ENCODE measurements at regions not wholly inside any gene's neighbourhood (a gene's known extent, or its start where the extent isn't known, plus 50 kb on each side); places are given as distances from the start of the nearest gene placed in this dataset.

GRCh38 chr4:96993560-96993959 is 1149.7 kb downstream of the STPG2 start:
- H3K9me3 ChIP-seq: no peaks in the 10 kb centered on the region
- no peak overlapping the region for H3K27ac ChIP-seq
- H3K4me1 ChIP-seq: no peaks in the 10 kb centered on the region
- no peaks in the 10 kb centered on the region for H3K27me3 ChIP-seq
- H3K36me3 ChIP-seq (replicated peaks in 1 of 2; ENCODE audit: insufficient read depth in 1 of 2, low read depth in 2 of 2): no peaks in the 10 kb centered on the region
- ATAC-seq: no peak
- WGBS, 2 donors: 42 to 57% methylated on average over 3 of the region's 3 CpGs
- no peak for DNase-seq
- intact Hi-C loops (cut with DNase I): no loop called here
- TF ChIP-seq POLR2A (IDR thresholded peaks at IDR 0.05): no peak
- TF ChIP-seq, protein P1, sequence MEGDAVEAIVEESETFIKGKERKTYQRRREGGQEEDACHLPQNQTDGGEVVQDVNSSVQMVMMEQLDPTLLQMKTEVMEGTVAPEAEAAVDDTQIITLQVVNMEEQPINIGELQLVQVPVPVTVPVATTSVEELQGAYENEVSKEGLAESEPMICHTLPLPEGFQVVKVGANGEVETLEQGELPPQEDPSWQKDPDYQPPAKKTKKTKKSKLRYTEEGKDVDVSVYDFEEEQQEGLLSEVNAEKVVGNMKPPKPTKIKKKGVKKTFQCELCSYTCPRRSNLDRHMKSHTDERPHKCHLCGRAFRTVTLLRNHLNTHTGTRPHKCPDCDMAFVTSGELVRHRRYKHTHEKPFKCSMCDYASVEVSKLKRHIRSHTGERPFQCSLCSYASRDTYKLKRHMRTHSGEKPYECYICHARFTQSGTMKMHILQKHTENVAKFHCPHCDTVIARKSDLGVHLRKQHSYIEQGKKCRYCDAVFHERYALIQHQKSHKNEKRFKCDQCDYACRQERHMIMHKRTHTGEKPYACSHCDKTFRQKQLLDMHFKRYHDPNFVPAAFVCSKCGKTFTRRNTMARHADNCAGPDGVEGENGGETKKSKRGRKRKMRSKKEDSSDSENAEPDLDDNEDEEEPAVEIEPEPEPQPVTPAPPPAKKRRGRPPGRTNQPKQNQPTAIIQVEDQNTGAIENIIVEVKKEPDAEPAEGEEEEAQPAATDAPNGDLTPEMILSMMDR (IDR thresholded peaks at IDR 0.05): no peak
- H3K4me3 ChIP-seq: no peak overlapping the region

- no peak for TF ChIP-seq POLR2A (IDR thresholded peaks at IDR 0.05)
- TF ChIP-seq, protein P1 (IDR thresholded peaks at IDR 0.05): no peak
- no peak overlapping the region for H3K4me3 ChIP-seq
- H3K4me1 ChIP-seq: no peaks in the 10 kb centered on the region
- no peaks in the 10 kb centered on the region for H3K9me3 ChIP-seq
- ATAC-seq (no peak), DNase-seq (no peak)
- intact Hi-C loops (cut with DNase I): no loop called here
- H3K27me3 ChIP-seq: no peaks in the 10 kb centered on the region
- no peak overlapping the region for H3K27ac ChIP-seq
- no peaks in the 10 kb centered on the region for H3K36me3 ChIP-seq (replicated peaks in 1 of 2; ENCODE audit: insufficient read depth in 1 of 2, low read depth in 2 of 2)
These were observed 1139.6 kb downstream of the STPG2 start for GRCh38 chr4:97003715-97004114.

DNA sequence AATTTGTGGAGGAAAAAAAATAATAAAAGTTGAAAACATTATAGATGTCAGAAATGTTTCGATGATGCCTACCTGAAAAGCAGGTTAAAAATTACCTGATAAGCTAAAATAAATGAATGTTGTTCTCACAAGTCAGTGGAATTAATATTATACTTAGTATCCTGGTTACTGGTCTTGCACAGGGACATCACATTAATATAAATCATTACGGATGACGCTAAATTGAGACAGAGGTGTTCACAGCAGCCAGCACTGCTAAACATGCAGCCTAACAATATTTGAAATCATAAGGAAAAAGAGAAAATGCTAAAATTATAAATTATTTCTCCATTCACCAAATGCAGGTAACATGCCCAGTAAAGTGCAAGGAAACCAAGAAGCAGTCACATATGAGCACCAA is 1130.0 kb downstream of the STPG2 start:
- ATAC-seq (no peak), DNase-seq (no peak)
- Histone ChIP-seq H3K27me3 (no peaks in the 10 kb centered on the region), H3K4me3 (no peak overlapping the region), H3K36me3 (replicated peaks in 1 of 2; ENCODE audit: insufficient read depth in 1 of 2, low read depth in 2 of 2) (no peaks in the 10 kb centered on the region), H3K9me3 (no peaks in the 10 kb centered on the region), H3K27ac (no peak overlapping the region), H3K4me1 (peaks cover 8% of the 10 kb centered on the region)
- TF ChIP-seq POLR2A (IDR thresholded peaks at IDR 0.05): no peak
- TF ChIP-seq, protein P1 (IDR thresholded peaks at IDR 0.05): no peak
- intact Hi-C loops (cut with DNase I): no loop called here
- whole genome bisulfite sequencing, 2 donors: 44 to 53% methylated on average over 3 of the region's 3 CpGs

DNA sequence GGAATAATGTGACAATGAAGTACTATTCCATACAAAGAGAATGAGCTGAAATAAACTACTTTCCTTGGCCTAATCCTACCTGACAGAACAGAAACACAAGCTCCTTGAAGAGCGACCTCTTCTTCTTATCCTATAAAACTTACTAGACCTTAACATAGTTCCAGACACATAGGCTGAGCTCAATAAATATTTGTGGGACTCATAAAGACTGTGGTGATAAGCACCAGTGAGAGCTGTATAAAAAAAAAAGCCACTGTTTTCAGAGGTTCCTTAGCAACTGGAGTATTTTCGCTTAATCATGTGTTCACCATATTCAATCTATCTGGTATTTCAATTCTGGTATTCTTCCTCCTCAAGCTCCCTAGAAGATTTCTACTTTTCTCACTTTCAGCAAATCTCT is 1129.6 kb downstream of the STPG2 start:
- Histone ChIP-seq H3K9me3 (no peaks in the 10 kb centered on the region), H3K4me3 (no peak overlapping the region), H3K4me1 (peaks cover 8% of the 10 kb centered on the region), H3K27me3 (no peaks in the 10 kb centered on the region), H3K27ac (no peak overlapping the region), H3K36me3 (replicated peaks in 1 of 2; ENCODE audit: insufficient read depth in 1 of 2, low read depth in 2 of 2) (no peaks in the 10 kb centered on the region)
- 70 to 75% methylated on average over 2 of the region's 2 CpGs for WGBS, 2 donors
- no peak for TF ChIP-seq POLR2A (IDR thresholded peaks at IDR 0.05)
- TF ChIP-seq, protein P1 (IDR thresholded peaks at IDR 0.05): no peak
- DNase-seq (no peak), ATAC-seq (no peak)
- intact Hi-C loops (cut with DNase I): no loop called here

GRCh38 chr4:97015301-97015700 is 1128.0 kb downstream of the STPG2 start:
- no peak overlapping the region for H3K4me3 ChIP-seq
- H3K9me3 ChIP-seq: no peaks in the 10 kb centered on the region
- intact Hi-C loops (cut with DNase I): no loop called here
- H3K27me3 ChIP-seq: no peaks in the 10 kb centered on the region
- no peak for DNase-seq
- no peak for ATAC-seq
- H3K36me3 ChIP-seq (replicated peaks in 1 of 2; ENCODE audit: insufficient read depth in 1 of 2, low read depth in 2 of 2): no peaks in the 10 kb centered on the region
- H3K27ac ChIP-seq: no peak overlapping the region
- TF ChIP-seq, protein P1 (IDR thresholded peaks at IDR 0.05): no peak
- WGBS, 2 donors: 38 to 39% methylated on average over 1 of the region's 1 CpG
- H3K4me1 ChIP-seq: peaks cover 8% of the 10 kb centered on the region

All from body of pancreas (tissue), 4 donors.